ENCODE measurements at regions not wholly inside any gene's neighbourhood (a gene's known extent, or its start where the extent isn't known, plus 50 kb on each side); places are given as distances from the start of the nearest gene placed in this dataset.

DNA sequence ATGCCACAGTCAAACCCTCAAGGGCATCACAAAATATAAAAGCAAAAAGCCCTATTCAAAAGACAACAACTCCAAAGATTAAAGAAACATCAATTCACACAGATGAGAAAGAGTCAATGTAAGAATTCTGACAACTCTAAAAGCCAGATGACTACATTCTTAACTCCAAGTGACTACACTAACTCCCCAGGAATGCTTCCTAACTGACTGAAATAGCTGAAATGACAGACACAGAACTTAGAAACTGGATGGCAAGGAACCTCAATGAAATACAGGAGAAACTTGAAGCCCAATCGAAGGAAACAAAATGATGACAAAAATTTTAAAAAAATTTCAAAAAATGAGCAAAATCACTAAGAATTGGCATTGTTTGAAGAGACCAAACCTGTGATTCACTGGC, 1047.6 kb upstream of the PCDH10 start:
- dilution Hi-C loops (cut with MboI; ENCODE audit: extremely low pct_ligation_motif_present, low sequenced_read_pairs): no loop called here
- Histone ChIP-seq H2AFZ (ENCODE audit: control insufficient read depth, low read length) (no peak overlapping the region), H3K9me3 (ENCODE audit: control insufficient read depth, low read depth, low read length) (no peaks in the 10 kb centered on the region), H3K9ac (ENCODE audit: control insufficient read depth, extremely low read depth, insufficient read depth, low read length) (no peak overlapping the region), H3K4me1 (ENCODE audit: control insufficient read depth, extremely low read depth, insufficient read depth, low read length) (no peaks in the 10 kb centered on the region), H4K20me1 (ENCODE audit: control insufficient read depth, extremely low read depth, insufficient read depth, low read length) (no peaks in the 10 kb centered on the region), H3K27ac (ENCODE audit: control insufficient read depth, insufficient read depth, low read length) (no peak overlapping the region), H3K4me2 (ENCODE audit: control insufficient read depth, extremely low read depth, insufficient read depth, low read depth, low read length) (no peak overlapping the region), H3K27me3 (ENCODE audit: control insufficient read depth, extremely low read depth, insufficient read depth, low read length) (no peaks in the 10 kb centered on the region), H3K9me1 (ENCODE audit: control insufficient read depth, extremely low read depth, insufficient read depth, low read length) (no peaks in the 10 kb centered on the region), H3K36me3 (ENCODE audit: control insufficient read depth in 2 of 2, extremely low read depth in 1 of 2, insufficient read depth in 2 of 2, low read length in 2 of 2) (no peaks in the 10 kb centered on the region), H3K79me2 (ENCODE audit: control insufficient read depth, insufficient read depth, low read length) (no peaks in the 10 kb centered on the region), H3K4me3 (ENCODE audit: control insufficient read depth in 2 of 3, extremely low read depth in 1 of 3, insufficient read depth in 2 of 3, low read depth in 1 of 3, low read length in 3 of 3) (no peak overlapping the region)
- DNase-seq (ENCODE audit: low read depth, low spot score) (no peak), FAIRE-seq (no peak)
- no peak for TF ChIP-seq EZH2 (IDR thresholded peaks at IDR 0.05; ENCODE audit: low read length)
- no peak for TF ChIP-seq CTCF (optimal IDR thresholded peaks at IDR 0.05 in 1 of 3, IDR thresholded peaks at IDR 0.05 in 1 of 3, conservative IDR thresholded peaks at IDR 0.05 in 1 of 3; ENCODE audit: extremely low read depth in 1 of 3, insufficient read depth in 2 of 3, low read length in 3 of 3)

DNA sequence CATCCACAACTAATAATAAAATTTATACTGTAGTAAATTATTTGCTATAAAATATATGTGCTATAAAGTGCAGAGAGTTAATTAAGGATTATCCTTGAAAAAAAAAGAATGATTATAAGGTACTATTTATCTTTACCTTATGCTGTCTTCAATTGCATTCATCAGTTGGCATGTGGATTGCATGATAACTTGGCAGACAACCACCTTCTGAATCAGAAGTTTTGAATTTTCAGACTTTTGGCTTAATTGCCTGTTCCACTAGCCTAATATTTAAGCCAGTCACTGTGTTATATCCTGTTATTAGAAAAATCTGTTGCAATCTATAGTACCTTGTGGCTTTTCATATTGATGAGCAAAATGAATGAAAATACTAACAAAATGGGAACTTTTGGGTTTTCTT, 1040.3 kb upstream of the PCDH10 start:
- Histone ChIP-seq H3K9ac (ENCODE audit: control insufficient read depth, extremely low read depth, insufficient read depth, low read length) (no peak overlapping the region), H3K4me3 (ENCODE audit: control insufficient read depth in 2 of 3, extremely low read depth in 1 of 3, insufficient read depth in 2 of 3, low read depth in 1 of 3, low read length in 3 of 3) (no peak overlapping the region), H3K4me2 (ENCODE audit: control insufficient read depth, extremely low read depth, insufficient read depth, low read depth, low read length) (no peak overlapping the region), H3K27me3 (ENCODE audit: control insufficient read depth, extremely low read depth, insufficient read depth, low read length) (no peaks in the 10 kb centered on the region), H4K20me1 (ENCODE audit: control insufficient read depth, extremely low read depth, insufficient read depth, low read length) (no peaks in the 10 kb centered on the region), H3K9me3 (ENCODE audit: control insufficient read depth, low read depth, low read length) (no peaks in the 10 kb centered on the region), H3K36me3 (ENCODE audit: control insufficient read depth in 2 of 2, extremely low read depth in 1 of 2, insufficient read depth in 2 of 2, low read length in 2 of 2) (no peaks in the 10 kb centered on the region), H3K4me1 (ENCODE audit: control insufficient read depth, extremely low read depth, insufficient read depth, low read length) (no peaks in the 10 kb centered on the region), H3K9me1 (ENCODE audit: control insufficient read depth, extremely low read depth, insufficient read depth, low read length) (no peaks in the 10 kb centered on the region), H2AFZ (ENCODE audit: control insufficient read depth, low read length) (no peak overlapping the region), H3K27ac (ENCODE audit: control insufficient read depth, insufficient read depth, low read length) (no peak overlapping the region), H3K79me2 (ENCODE audit: control insufficient read depth, insufficient read depth, low read length) (no peaks in the 10 kb centered on the region)
- FAIRE-seq (no peak), DNase-seq (ENCODE audit: low read depth, low spot score) (no peak)
- dilution Hi-C loops (cut with MboI; ENCODE audit: extremely low pct_ligation_motif_present, low sequenced_read_pairs): no loop called here
- TF ChIP-seq EZH2 (IDR thresholded peaks at IDR 0.05; ENCODE audit: low read length) (no peak), CTCF (optimal IDR thresholded peaks at IDR 0.05 in 1 of 3, IDR thresholded peaks at IDR 0.05 in 1 of 3, conservative IDR thresholded peaks at IDR 0.05 in 1 of 3; ENCODE audit: extremely low read depth in 1 of 3, insufficient read depth in 2 of 3, low read length in 3 of 3) (no peak)
